ENCODE measurements at regions not wholly inside any gene's neighbourhood (a gene's known extent, or its start where the extent isn't known, plus 50 kb on each side); places are given as distances from the start of the nearest gene placed in this dataset.

DNA sequence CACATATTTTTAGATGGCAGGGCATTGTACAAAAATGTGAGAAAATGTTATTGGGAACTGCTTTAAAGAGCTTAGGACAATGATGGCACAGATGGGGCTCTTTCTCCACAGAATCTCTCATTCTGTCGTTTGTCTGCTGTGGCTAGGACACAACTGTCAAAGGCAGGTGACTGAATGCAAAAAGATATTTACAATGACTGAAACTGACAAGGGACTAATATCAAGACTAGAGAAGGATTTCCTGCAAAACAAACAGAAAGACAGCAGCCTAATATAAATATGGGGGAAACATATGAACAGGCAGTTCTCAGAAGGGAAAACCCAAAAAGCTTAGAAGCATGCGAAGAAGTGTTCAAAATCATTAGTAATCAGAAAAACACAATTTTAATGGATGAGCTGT lies 177.5 kb upstream of the AFF2 start:
- no peak for TF ChIP-seq POLR2A (IDR thresholded peaks at IDR 0.05)
- TF ChIP-seq, protein P1, sequence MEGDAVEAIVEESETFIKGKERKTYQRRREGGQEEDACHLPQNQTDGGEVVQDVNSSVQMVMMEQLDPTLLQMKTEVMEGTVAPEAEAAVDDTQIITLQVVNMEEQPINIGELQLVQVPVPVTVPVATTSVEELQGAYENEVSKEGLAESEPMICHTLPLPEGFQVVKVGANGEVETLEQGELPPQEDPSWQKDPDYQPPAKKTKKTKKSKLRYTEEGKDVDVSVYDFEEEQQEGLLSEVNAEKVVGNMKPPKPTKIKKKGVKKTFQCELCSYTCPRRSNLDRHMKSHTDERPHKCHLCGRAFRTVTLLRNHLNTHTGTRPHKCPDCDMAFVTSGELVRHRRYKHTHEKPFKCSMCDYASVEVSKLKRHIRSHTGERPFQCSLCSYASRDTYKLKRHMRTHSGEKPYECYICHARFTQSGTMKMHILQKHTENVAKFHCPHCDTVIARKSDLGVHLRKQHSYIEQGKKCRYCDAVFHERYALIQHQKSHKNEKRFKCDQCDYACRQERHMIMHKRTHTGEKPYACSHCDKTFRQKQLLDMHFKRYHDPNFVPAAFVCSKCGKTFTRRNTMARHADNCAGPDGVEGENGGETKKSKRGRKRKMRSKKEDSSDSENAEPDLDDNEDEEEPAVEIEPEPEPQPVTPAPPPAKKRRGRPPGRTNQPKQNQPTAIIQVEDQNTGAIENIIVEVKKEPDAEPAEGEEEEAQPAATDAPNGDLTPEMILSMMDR (IDR thresholded peaks at IDR 0.05) = no peak

Measured in Peyer's patch (tissue), 4 donors.